Left lung (tissue), 4 donors: ENCODE measurements at regions not wholly inside any gene's neighbourhood (a gene's known extent, or its start where the extent isn't known, plus 50 kb on each side); places are given as distances from the start of the nearest gene placed in this dataset.

Source experiments
- ATAC-seq: fragments of 200-7000 bp; cut with Tn5 transposase; one replicate; pipeline ENCODE4 v1.9.1; 2020; ENCODE audit warnings: moderate library complexity
- DNase-seq, 4 donors: peaks; one replicate each; pipeline ENCODE4 v3.0.0-alpha.2; 2013 to 2020
- H3K27ac ChIP-seq, 2 donors: fragments of 200-600 bp; sonication (generic) in 1 of 2; one replicate each; pipeline versions ENCODE4 v1.5.0 to v1.8.0; 2020 to 2021
- H3K27me3 ChIP-seq, 2 donors: fragments of 200-600 bp; sonication (generic) in 1 of 2; one replicate each; pipeline versions ENCODE4 v1.5.0 to v1.8.0; 2020 to 2021
- H3K36me3 ChIP-seq, 2 donors: fragments of 200-600 bp; sonication (generic) in 1 of 2; one replicate each; pipeline versions ENCODE4 v1.5.0 to v1.8.0; 2020 to 2021
- H3K4me1 ChIP-seq, 2 donors: fragments of 200-600 bp; one replicate each; pipeline ENCODE4 v1.8.0; 2021
- H3K4me3 ChIP-seq, 2 donors: fragments of 200-600 bp; sonication (generic) in 1 of 2; one replicate each; pipeline versions ENCODE4 v1.5.0 to v1.8.0; 2020 to 2021; ENCODE audit warnings: mild to moderate bottlenecking in 1 of 2
- H3K9me3 ChIP-seq, 2 donors: fragments of 200-600 bp; sonication (generic) in 1 of 2; one replicate each; pipeline versions ENCODE4 v1.5.0 to v1.8.0; 2020 to 2021
- intact Hi-C, 2 donors: fragments of 100-400 bp; cut with DNase I; formaldehyde crosslinking; loops; one replicate each; pipeline versions ENCODE4 v1.11.2 to v1.14.2; 2022
- TF ChIP-seq, protein P1 (sequence below), 2 donors: fragments of 200-600 bp; sonication (generic) in 1 of 2; IDR thresholded peaks; one replicate each; pipeline versions ENCODE4 v1.5.0 to v1.8.0; 2021; ENCODE audit warnings: antibody characterized with exemption in 2 of 2
- donor health status: DM: no; HTN: yes; CAD: no.
- donor health status: DM: no; HTN: no; CAD: no.

DNA sequence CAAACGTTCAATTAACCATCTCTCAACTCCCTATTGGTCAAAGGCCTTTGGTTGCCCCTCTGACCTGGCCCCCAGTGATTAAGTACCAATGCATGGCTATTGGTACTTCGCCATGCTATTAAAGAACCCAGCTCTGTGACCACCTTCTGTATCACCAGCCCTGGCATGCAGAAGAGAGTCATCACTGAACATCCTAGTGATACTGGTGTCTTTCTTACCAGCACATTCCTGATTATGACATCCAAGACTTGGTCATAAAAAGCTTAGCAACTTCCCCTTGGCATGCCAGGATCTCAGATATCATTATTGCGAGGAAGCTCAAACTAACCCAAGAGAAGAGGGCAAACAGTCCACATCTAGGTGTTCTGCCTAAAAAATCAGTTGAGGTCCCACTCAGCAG is 122.3 kb upstream of the OTUD4 start:
- H3K36me3 ChIP-seq: no peaks in the 10 kb centered on the region

DNA sequence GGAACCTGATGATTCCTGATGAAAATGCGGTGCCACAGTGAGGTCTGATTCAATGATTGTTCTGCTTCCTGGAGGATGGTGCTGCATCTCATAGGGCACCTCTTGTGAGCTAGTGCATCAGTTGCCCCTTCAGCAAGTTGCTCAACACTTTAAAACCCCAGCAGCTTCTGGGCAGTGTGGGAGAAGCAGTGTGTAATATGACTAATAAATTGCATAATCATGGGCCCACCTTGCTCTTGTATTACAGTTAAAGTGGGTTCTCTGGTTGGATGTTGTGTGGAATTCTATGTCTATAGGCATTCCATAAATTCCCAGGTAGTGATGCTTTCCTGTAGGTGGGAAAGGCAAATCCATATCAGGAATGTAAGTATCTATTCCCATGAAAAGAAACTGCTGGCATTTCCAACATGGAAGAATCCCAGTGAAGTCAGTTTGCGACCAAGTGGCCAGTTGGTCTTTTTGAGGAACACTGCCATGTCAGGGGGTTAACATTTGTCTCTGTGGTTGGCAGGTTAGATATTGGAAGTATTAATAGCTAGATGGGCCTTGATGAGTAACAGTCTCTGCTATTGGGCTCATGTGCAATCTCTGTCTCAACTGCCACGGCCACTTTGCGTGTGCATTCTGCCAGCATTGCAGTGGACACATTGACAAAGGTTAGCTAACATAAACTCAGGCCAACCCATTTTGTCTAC is 121.1 kb upstream of the OTUD4 start:
- Histone ChIP-seq H3K4me1 (no peaks in the 10 kb centered on the region), H3K9me3 (no peaks in the 10 kb centered on the region), H3K27me3 (no peaks in the 10 kb centered on the region), H3K36me3 (no peaks in the 10 kb centered on the region), H3K4me3 (no peak overlapping the region), H3K27ac (no peak overlapping the region)
- TF ChIP-seq, protein P1, sequence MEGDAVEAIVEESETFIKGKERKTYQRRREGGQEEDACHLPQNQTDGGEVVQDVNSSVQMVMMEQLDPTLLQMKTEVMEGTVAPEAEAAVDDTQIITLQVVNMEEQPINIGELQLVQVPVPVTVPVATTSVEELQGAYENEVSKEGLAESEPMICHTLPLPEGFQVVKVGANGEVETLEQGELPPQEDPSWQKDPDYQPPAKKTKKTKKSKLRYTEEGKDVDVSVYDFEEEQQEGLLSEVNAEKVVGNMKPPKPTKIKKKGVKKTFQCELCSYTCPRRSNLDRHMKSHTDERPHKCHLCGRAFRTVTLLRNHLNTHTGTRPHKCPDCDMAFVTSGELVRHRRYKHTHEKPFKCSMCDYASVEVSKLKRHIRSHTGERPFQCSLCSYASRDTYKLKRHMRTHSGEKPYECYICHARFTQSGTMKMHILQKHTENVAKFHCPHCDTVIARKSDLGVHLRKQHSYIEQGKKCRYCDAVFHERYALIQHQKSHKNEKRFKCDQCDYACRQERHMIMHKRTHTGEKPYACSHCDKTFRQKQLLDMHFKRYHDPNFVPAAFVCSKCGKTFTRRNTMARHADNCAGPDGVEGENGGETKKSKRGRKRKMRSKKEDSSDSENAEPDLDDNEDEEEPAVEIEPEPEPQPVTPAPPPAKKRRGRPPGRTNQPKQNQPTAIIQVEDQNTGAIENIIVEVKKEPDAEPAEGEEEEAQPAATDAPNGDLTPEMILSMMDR (IDR thresholded peaks at IDR 0.05): no peak
- no peak for DNase-seq
- ATAC-seq: no peak
- intact Hi-C loops: no loop called here

More for the DNA sequence above, 122.3 kb upstream of the OTUD4 start:
- no peak overlapping the region for H3K27ac ChIP-seq
- ATAC-seq (no peak), DNase-seq (no peak)
- H3K4me1 ChIP-seq: no peaks in the 10 kb centered on the region
- H3K27me3 ChIP-seq: no peaks in the 10 kb centered on the region
- H3K4me3 ChIP-seq: no peak overlapping the region
- intact Hi-C loops: no loop called here
- H3K9me3 ChIP-seq: no peaks in the 10 kb centered on the region
- TF ChIP-seq, protein P1 (IDR thresholded peaks at IDR 0.05): no peak

DNA sequence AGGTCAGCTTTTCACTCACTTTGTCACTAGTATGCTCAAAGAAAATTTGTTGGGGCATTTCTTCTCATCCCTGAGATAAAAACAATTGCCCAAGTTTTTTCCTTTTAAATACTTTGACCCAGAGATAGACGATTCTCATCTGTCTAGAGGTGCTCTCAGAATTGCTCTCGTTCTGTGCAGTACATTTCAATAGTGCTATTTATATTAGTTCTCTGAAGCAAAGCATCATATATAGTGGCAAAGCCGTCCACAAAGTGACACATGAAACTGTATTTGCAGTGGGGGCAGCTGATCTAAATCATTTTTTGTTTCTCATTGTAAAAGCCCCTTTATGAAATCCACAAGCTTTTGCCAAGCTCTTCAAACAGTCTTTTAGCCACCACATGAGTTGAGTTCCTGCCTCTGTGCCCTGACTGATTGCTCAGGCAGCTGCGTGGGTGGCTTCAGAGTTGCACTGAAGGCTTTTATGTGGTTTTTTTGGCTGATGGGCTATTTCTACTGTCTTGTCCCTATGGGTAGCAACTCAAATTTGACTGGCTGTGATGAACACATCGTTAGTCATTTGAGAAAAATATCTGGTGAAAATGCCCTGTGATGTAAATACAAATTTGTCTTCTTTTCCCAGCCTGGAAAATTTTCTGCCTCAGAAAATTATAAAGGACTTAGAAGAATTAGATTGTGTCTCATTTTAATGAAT is 119.1 kb upstream of the OTUD4 start:
- no peaks in the 10 kb centered on the region for H3K27me3 ChIP-seq
- ATAC-seq: peak; percentile 27
- H3K9me3 ChIP-seq: no peaks in the 10 kb centered on the region
- TF ChIP-seq, protein P1 (IDR thresholded peaks at IDR 0.05): no peak
- DNase-seq: no peak
- H3K4me1 ChIP-seq: no peaks in the 10 kb centered on the region
- intact Hi-C loops: no loop called here
- H3K36me3 ChIP-seq: no peaks in the 10 kb centered on the region
- H3K27ac ChIP-seq: no peak overlapping the region
- H3K4me3 ChIP-seq: no peak overlapping the region

DNA sequence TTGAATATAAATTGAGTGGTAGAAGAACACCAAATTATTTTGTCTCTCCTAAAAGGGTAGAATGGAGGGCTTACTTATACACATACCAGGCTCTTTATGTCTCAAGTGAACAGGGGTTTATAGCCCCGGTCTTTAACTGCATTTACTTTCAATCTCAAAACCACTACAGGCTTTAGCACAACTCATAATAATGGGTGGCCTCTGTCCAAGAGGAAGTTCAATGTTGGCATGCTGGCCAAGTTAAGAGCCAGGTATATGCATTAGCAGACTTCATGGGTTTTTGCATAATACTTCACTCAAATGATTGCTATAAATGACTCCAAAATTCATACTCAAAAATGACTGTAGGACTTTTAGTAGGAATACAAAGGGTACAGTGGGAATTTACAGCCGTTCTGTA is 118.5 kb upstream of the OTUD4 start:
- Histone ChIP-seq H3K27ac (no peak overlapping the region), H3K36me3 (no peaks in the 10 kb centered on the region), H3K4me1 (no peaks in the 10 kb centered on the region), H3K4me3 (no peak overlapping the region), H3K9me3 (no peaks in the 10 kb centered on the region), H3K27me3 (no peaks in the 10 kb centered on the region)
- ATAC-seq (peak; percentile 64), DNase-seq (no peak)
- intact Hi-C loops: no loop called here
- TF ChIP-seq, protein P1 (IDR thresholded peaks at IDR 0.05): no peak

DNA sequence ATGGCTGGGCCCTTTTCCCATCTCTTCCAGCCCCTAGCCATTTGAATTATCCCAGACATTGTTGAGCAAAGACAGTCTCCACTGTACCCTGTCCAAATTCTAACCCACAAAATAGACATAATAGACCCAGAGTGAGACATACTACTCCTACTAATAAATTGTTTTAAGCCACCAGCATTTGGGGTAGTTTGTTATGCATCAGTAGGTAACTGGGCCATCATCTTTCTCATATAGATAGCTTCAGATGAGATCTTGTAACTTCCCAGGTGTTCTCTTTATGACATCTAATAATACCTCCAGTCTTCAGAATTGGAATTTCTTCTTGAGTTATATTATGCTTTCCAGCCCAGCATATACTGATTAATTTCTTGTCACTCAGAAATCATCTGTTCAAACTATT is 117.2 kb upstream of the OTUD4 start:
- ATAC-seq (no peak), DNase-seq (no peak)
- H3K9me3 ChIP-seq: no peaks in the 10 kb centered on the region
- no peak overlapping the region for H3K27ac ChIP-seq
- no peaks in the 10 kb centered on the region for H3K27me3 ChIP-seq
- H3K36me3 ChIP-seq: no peaks in the 10 kb centered on the region
- H3K4me1 ChIP-seq: no peaks in the 10 kb centered on the region
- TF ChIP-seq, protein P1 (IDR thresholded peaks at IDR 0.05): no peak
- intact Hi-C loops: no loop called here
- no peak overlapping the region for H3K4me3 ChIP-seq
